ENCODE measurements at regions not wholly inside any gene's neighbourhood (a gene's known extent, or its start where the extent isn't known, plus 50 kb on each side); places are given as distances from the start of the nearest gene placed in this dataset.
"Not testable (repeated sequence)": the region's sequence is repeated elsewhere in the genome, so short reads cannot be mapped to it uniquely, and the experiment has no call there.

- DNase-seq (no peak), ATAC-seq (no peak)
- Mint-ChIP-seq H3K4me1 (no peaks in the 10 kb centered on the region), H3K27me3 (no peaks in the 10 kb centered on the region), H3K27ac (no peak overlapping the region), H3K9me3 (peaks cover 2 to 4% of the 10 kb centered on the region in 2 donors), H3K4me3 (no peak overlapping the region)
These were observed 189.4 kb downstream of the HTR1B start for GRCh38 chr6:77273929-77274328.

DNA sequence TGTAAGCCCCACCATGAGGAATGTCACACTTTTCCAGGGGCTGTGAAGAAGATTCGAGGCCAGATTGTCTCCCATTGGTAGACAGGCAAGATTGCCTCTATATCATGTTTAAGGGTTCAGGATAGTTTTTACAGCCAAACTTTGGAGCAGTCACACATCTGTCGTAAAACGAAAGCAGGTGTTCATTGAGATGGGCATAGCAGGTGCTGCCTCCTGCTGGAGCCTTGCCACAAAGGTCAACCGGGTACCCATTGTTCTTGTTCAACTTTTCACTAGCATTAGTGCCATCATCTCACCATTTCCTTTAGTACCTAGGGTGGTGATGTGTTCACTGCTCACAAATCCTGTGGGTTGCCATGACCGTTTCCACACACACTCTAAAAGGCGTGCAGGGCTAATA is 198.3 kb downstream of the HTR1B start:
- no peaks in the 10 kb centered on the region for H3K4me1 Mint-ChIP-seq
- no peak overlapping the region for H3K27ac Mint-ChIP-seq
- no peak for DNase-seq
- ATAC-seq, result no peak
- H3K9me3 Mint-ChIP-seq, result peaks cover 4 to 7% of the 10 kb centered on the region in 2 donors
- no peak overlapping the region for H3K4me3 Mint-ChIP-seq
- H3K27me3 Mint-ChIP-seq, result no peaks in the 10 kb centered on the region

- ATAC-seq (no peak), DNase-seq (no peak)
- Mint-ChIP-seq H3K27ac (no peak overlapping the region), H3K4me3 (no peak overlapping the region), H3K9me3 (peaks cover 5 to 15% of the 10 kb centered on the region in 2 donors), H3K4me1 (no peaks in the 10 kb centered on the region), H3K27me3 (no peaks in the 10 kb centered on the region)
These were observed 200.3 kb downstream of the HTR1B start for GRCh38 chr6:77263003-77263402.

DNA sequence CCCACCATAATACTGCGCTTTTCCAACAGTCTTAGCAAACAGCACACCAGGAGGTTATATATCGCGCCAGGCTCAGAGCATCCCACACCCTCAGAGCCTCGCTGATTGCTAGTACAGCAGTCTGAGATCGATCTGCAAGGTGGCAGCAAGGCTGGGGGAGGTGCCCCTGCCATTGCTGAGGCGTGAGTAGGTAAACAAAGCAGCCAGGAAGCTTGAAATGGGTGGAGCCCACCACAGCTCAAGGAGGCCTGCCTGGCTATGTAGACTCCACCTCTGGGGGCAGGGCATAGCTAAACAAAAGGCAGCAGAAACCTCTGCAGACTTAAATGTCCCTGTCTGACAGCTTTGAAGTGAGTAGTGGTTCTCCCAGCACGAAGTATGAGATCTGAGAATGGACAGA is 211.5 kb downstream of the HTR1B start:
- not testable (repeated sequence) for H3K4me1 Mint-ChIP-seq, H3K4me3 Mint-ChIP-seq, H3K27ac Mint-ChIP-seq, ATAC-seq, H3K27me3 Mint-ChIP-seq, DNase-seq
- H3K9me3 Mint-ChIP-seq, result peaks cover 12 to 33% of the 10 kb centered on the region in 2 donors

DNA sequence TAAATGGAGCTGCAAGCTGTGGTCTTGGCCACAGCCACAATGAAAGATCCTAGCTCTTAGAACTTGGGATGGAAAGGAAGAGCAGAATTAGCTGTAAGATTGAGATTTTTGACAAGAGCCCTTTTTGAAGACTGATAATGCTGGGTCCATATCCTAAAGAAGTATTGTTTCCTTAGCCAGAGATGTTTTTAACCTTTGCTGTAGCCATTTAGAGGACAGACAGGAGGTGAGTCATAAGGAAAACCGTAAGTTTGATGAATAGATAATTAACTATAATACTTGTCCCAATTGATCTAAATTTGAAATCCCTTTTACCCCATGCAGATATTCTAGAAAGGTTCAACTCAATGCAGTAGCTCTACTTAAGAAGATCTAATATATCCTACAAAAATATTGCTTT is 213.7 kb downstream of the HTR1B start:
- Mint-ChIP-seq H3K27ac (no peak overlapping the region), H3K9me3 (peaks cover 12 to 29% of the 10 kb centered on the region in 2 donors)
- DNase-seq, result no peak

GRCh38 chr6:77245026-77245425 is 218.3 kb downstream of the HTR1B start:
- ATAC-seq (no peak), DNase-seq (no peak)
- Mint-ChIP-seq H3K4me1 (no peaks in the 10 kb centered on the region), H3K4me3 (no peak overlapping the region), H3K27me3 (no peaks in the 10 kb centered on the region), H3K9me3 (peaks cover 14 to 21% of the 10 kb centered on the region in 2 donors), H3K27ac (no peak overlapping the region)

More for the DNA sequence above, 213.7 kb downstream of the HTR1B start:
- Mint-ChIP-seq H3K27me3 (no peaks in the 10 kb centered on the region), H3K4me1 (no peaks in the 10 kb centered on the region), H3K4me3 (no peak overlapping the region)
- no peak for ATAC-seq

DNA sequence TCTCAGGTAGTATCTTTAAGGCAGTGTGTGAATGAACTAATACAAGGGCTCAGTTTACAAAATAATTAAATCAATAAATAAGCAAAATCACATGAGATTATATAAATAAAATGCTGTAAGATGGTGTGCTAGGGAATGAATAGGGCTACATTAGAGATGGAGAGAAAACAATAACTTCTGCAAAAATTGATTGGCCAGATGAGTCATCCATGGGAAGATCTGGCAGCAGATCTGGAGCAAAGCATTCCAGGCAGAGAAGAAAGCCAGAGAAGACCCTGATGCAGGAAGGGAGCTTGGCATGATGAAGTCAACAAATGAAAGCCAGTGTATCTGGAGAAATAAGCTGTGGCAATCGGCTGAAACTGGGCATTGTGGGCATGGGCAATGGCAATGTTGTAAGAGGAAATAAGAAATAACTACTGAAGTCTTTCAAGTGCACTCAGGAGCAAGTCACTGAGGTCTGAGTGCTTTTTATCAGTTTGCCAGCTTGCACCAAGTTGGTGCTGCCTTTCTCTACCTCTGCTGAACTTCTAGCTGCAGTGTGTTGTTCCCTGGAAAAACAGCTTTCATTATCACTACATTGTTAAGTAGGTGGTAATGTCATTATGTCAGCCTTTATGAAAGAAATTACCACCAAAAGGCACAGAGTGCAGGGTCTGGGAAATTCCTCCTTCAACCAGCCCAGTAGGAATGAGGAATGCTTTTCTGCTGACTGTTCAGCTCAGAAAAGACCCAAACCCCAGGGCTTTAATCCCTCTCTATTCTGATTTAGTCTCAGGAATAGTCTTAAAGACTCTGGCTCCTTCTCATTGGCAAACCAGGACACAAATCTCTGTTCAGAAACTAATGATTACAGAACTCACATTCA is 231.6 kb downstream of the HTR1B start:
- ATAC-seq, result no peak
- Mint-ChIP-seq H3K9me3 (no peaks in the 10 kb centered on the region), H3K27ac (no peak overlapping the region), H3K4me3 (no peak overlapping the region), H3K4me1 (no peaks in the 10 kb centered on the region), H3K27me3 (no peaks in the 10 kb centered on the region)
- no peak for DNase-seq

DNA sequence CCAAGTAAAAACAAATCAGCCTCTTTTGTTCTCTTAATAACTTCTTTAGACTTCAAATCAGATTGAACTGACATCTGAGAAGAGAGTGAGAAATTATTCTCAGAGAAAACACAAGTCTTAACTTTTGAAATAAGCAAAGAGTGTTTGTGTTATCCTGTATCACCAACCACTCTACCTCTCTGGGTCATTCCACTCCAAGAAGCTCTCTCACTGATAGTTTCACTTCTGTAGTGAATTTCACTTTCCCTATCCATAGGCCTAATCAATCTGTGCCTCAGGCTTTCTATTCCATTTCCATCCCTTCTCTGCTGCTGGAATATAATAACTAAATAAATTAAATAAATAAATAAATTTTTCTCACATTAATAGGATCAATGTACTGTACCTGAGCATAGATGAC is 235.0 kb downstream of the HTR1B start:
- DNase-seq (no peak), ATAC-seq (no peak)
- Mint-ChIP-seq H3K4me3 (no peak overlapping the region), H3K9me3 (peaks cover 0 to 13% of the 10 kb centered on the region in 2 donors), H3K27me3 (no peaks in the 10 kb centered on the region), H3K27ac (no peak overlapping the region), H3K4me1 (no peaks in the 10 kb centered on the region)

DNA sequence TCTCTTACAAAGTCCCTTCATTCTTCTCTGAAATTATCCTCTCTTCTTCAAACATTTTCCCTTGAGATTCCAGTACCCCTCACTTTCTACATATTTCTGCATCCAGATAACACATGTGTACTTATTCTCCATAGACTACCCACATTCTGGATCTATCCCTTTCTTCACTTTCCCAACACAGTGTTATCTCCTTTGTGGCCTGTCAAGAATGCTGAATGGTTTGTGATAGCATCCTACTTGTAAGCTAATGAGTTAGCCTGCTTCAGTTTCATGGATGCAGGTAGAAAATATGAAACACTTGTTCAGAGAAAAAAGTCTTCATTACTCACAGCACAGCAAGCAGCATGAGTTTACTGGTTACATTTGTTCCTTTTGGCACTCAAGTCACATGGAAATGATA is 245.4 kb downstream of the HTR1B start:
- ATAC-seq (no peak), DNase-seq (no peak)
- peaks cover 6 to 13% of the 10 kb centered on the region in 2 donors for H3K9me3 Mint-ChIP-seq
- no peaks in the 10 kb centered on the region for H3K27me3 Mint-ChIP-seq
- H3K4me1 Mint-ChIP-seq, result no peaks in the 10 kb centered on the region
- no peak overlapping the region for H3K27ac Mint-ChIP-seq
- no peak overlapping the region for H3K4me3 Mint-ChIP-seq

DNA sequence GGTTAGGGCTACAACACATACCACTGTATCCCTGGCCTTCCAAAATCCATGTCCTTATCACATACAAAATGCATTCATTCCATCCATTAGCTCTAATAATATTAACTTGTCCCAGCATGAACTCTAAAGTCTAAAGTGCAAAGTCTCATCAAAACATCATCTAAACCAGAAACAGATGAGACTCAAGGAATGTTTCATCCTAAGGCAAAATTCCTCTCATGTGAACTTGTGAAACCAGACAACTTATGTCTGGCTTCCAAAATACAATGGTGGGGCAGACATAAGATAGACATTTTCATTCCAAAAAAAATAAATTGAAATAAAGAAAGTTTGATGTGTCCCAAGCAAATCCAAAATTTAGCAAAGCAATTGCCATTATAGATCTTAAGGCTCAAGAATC is 257.4 kb downstream of the HTR1B start:
- no peaks in the 10 kb centered on the region for H3K4me1 Mint-ChIP-seq
- H3K27me3 Mint-ChIP-seq, result no peaks in the 10 kb centered on the region
- H3K9me3 Mint-ChIP-seq, result peaks cover 8 to 9% of the 10 kb centered on the region in 2 donors
- no peak overlapping the region for H3K27ac Mint-ChIP-seq
- ATAC-seq, result no peak
- no peak for DNase-seq
- no peak overlapping the region for H3K4me3 Mint-ChIP-seq

DNA sequence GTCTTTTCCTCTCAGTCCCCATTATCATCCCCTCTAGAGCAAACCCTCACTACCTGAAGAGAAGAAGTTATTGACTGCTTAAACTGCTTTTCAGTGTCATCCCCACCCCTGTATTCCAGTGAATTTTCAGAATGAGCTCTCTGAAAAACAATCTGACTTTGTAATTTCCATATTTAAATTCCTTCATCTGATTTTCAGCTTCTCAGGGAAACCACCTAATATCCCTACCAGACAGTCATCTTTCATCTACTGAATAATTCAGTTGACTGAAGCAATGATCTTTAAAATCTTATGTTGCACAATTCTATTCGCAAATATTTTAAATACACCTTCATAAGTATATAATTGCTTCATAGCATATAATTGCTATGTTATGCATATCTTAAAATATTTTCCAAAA is 258.7 kb downstream of the HTR1B start:
- Mint-ChIP-seq H3K4me3 (no peak overlapping the region), H3K27me3 (no peaks in the 10 kb centered on the region), H3K9me3 (peaks cover 8 to 9% of the 10 kb centered on the region in 2 donors), H3K4me1 (no peaks in the 10 kb centered on the region), H3K27ac (no peak overlapping the region)
- DNase-seq (no peak), ATAC-seq (no peak)

DNA sequence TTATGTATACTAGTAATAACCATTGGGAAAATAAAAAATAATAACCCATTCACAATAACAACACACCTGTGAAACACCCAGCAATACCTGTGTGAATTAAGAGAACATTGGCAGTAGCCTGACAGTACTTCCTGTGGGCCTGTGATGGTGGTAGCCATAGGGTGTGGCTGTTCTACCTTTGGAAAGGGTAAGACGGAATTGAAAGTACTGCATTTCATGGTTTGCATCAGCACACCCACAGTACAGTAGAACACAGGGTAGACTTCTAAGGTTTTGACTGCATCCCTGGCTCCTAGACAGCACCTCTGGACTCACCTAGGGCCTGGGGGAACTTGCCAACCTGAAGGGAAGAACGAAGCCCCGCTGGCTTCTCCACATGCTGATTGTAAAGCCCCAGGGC is 279.8 kb downstream of the HTR1B start:
- H3K4me3 Mint-ChIP-seq, result no peak overlapping the region
- ATAC-seq (no peak), DNase-seq (no peak)
- H3K4me1 Mint-ChIP-seq, result no peaks in the 10 kb centered on the region
- no peaks in the 10 kb centered on the region for H3K27me3 Mint-ChIP-seq
- H3K27ac Mint-ChIP-seq, result no peak overlapping the region
- peaks cover 14 to 23% of the 10 kb centered on the region in 2 donors for H3K9me3 Mint-ChIP-seq

DNA sequence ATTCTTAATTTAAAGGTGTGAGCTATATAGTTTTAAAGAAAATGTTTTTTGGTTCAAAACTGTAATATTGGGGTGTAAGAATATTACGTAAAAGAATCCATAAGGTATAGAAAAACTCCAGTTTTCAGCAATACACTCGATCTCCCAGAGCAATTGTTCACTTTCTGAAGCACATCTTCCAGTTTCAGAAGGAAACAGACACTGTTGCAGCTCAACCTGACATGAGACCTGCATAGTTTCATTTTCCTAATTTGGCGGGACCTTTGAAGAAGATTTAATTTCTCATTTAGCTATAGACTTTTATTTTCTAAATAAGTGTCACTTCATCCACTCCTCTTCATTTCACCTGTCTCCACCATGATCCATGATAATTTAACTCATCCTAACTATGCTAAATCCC is 281.5 kb downstream of the HTR1B start:
- Mint-ChIP-seq H3K9me3 (peaks cover 14 to 26% of the 10 kb centered on the region in 2 donors), H3K27me3 (no peaks in the 10 kb centered on the region), H3K27ac (no peak overlapping the region), H3K4me1 (no peaks in the 10 kb centered on the region), H3K4me3 (no peak overlapping the region)
- ATAC-seq (no peak), DNase-seq (no peak)

DNA sequence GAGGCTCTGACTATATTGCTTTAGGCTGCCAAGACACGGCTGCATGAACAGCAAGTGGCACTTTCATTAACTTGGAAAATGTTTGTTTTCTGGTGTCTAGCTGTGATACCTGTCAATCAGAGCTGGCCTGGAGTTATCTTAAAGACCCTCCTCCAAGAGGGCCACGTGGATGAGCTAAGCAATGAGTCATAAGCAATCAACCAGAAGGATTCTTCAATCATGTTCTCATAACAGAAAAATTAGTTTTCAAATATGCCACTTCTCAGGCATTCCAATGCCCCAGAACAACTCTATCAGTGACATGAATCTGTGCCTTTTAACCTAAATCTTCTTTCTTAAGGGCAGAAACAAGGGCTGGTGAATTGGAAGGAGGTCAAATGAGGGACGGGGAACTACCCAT is 283.0 kb downstream of the HTR1B start:
- no peaks in the 10 kb centered on the region for H3K4me1 Mint-ChIP-seq
- H3K4me3 Mint-ChIP-seq, result no peak overlapping the region
- no peaks in the 10 kb centered on the region for H3K27me3 Mint-ChIP-seq
- peaks cover 14 to 22% of the 10 kb centered on the region in 2 donors for H3K9me3 Mint-ChIP-seq
- H3K27ac Mint-ChIP-seq, result no peak overlapping the region
- DNase-seq, result no peak
- no peak for ATAC-seq

- no peak for DNase-seq
- no peak overlapping the region for H3K27ac Mint-ChIP-seq
- no peaks in the 10 kb centered on the region for H3K4me1 Mint-ChIP-seq
- ATAC-seq, result no peak
- peaks cover 8 to 18% of the 10 kb centered on the region in 2 donors for H3K9me3 Mint-ChIP-seq
- no peaks in the 10 kb centered on the region for H3K27me3 Mint-ChIP-seq
- no peak overlapping the region for H3K4me3 Mint-ChIP-seq
These were observed 284.5 kb downstream of the HTR1B start for GRCh38 chr6:77178821-77179220.

DNA sequence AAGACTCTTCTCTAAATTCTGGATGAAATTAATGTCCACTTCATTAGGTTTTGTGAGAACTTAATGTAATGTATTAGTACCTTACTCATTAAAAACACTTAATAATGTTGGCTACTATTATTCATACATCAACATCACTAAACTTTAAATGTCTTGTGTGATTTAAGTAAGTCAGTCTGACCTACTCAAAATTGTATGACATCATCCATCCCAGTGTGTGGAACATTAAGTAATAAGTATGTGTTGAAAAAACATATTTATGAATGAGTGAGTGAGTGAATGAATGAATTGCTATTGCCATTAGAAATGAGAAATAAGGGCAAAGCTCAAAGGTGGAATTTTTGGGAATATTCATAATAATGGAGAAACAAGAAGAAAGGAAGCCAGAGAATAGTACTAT is 285.8 kb downstream of the HTR1B start:
- Mint-ChIP-seq H3K9me3 (peaks cover 15 to 17% of the 10 kb centered on the region in 2 donors), H3K27ac (no peak overlapping the region), H3K4me1 (no peaks in the 10 kb centered on the region), H3K4me3 (no peak overlapping the region), H3K27me3 (no peaks in the 10 kb centered on the region)
- DNase-seq (no peak), ATAC-seq (no peak)

Measured in stimulated activated naive CD8-positive, alpha-beta T cell treated with anti-CD3 and anti-CD28 coated beads, Interleukin-15, amount 100 ng/mL, for 72 hours (primary cell).